NT2/D1 (cell line): ENCODE measurements at regions not wholly inside any gene's neighbourhood (a gene's known extent, or its start where the extent isn't known, plus 50 kb on each side); places are given as distances from the start of the nearest gene placed in this dataset.

Source experiments
- DNase-seq: peaks from one replicate; pipeline ENCODE4 v3.0.0-alpha.2; 2011; ENCODE audit warnings: low read depth, low spot score
- H3K27me3 ChIP-seq: 2 replicates; pipeline ENCODE4 v1.6.0; 2011; ENCODE audit warnings: mild to moderate bottlenecking; ENCODE audit not compliant: insufficient read length, insufficient read depth
- H3K36me3 ChIP-seq: 2 replicates; pipeline ENCODE4 v1.6.1; 2011; ENCODE audit warnings: mild to moderate bottlenecking, low read length, mixed read lengths; ENCODE audit not compliant: insufficient read depth, insufficient read length
- H3K4me1 ChIP-seq: 2 replicates; pipeline ENCODE4 v1.5.1; 2011; ENCODE audit not compliant: insufficient read depth, insufficient read length
- H3K4me3 ChIP-seq: 2 replicates; pipeline ENCODE4 v1.5.1; 2011; ENCODE audit warnings: low read depth; ENCODE audit not compliant: insufficient read length
- H3K9ac ChIP-seq: 2 replicates; pipeline ENCODE4 v1.6.0; 2011; ENCODE audit warnings: low read depth; ENCODE audit not compliant: insufficient read length
- H3K9me3 ChIP-seq: 2 replicates; pipeline ENCODE4 v1.5.1; 2011; ENCODE audit warnings: mild to moderate bottlenecking, low read length; ENCODE audit not compliant: insufficient read depth
- SUZ12 ChIP-seq: IDR thresholded peaks from 2 replicates; pipeline ENCODE4 v1.6.1; 2011; ENCODE audit not compliant: insufficient read length, insufficient read depth; ENCODE audit errors: extremely low read depth
- YY1 ChIP-seq: IDR thresholded peaks from 2 replicates; pipeline ENCODE4 v1.6.1; 2011; ENCODE audit not compliant: insufficient read length, insufficient read depth
- ZNF274 ChIP-seq: IDR thresholded peaks from 2 replicates; pipeline ENCODE4 v1.6.1; 2011; ENCODE audit warnings: mild to moderate bottlenecking, low read depth, low read length

- Histone ChIP-seq H3K27me3 (no peaks in the 10 kb centered on the region), H3K9ac (no peak overlapping the region), H3K36me3 (no peaks in the 10 kb centered on the region), H3K4me3 (no peak overlapping the region), H3K4me1 (no peaks in the 10 kb centered on the region), H3K9me3 (peaks cover 8% of the 10 kb centered on the region; the same call in 1 of the 2 replicates)
- no peak for TF ChIP-seq ZNF274
- TF ChIP-seq SUZ12 = no peak
- no peak for TF ChIP-seq YY1
- DNase-seq = no peak
Measured at GRCh38 chr1:192737306-192737705, 71.5 kb upstream of the RGS2 start.

- no peak for DNase-seq
- Histone ChIP-seq H3K4me3 (no peak overlapping the region), H3K27me3 (no peaks in the 10 kb centered on the region), H3K9ac (no peak overlapping the region), H3K36me3 (no peaks in the 10 kb centered on the region), H3K4me1 (no peaks in the 10 kb centered on the region), H3K9me3 (peaks cover 8% of the 10 kb centered on the region; the same call in 1 of the 2 replicates)
- TF ChIP-seq SUZ12 (no peak), ZNF274 (no peak), YY1 (no peak)
Measured at GRCh38 chr1:192739476-192740184, 69.2 kb upstream of the RGS2 start.

- DNase-seq = no peak
- Histone ChIP-seq H3K4me1 (no peaks in the 10 kb centered on the region), H3K36me3 (no peaks in the 10 kb centered on the region), H3K9ac (no peak overlapping the region), H3K27me3 (no peaks in the 10 kb centered on the region), H3K9me3 (peaks cover 8% of the 10 kb centered on the region; the same call in 1 of the 2 replicates), H3K4me3 (no peak overlapping the region)
- TF ChIP-seq ZNF274 (no peak), SUZ12 (no peak), YY1 (no peak)
Measured at GRCh38 chr1:192740214-192740613, 68.6 kb upstream of the RGS2 start.

GRCh38 chr1:192741095-192741494, 67.7 kb upstream of the RGS2 start:
- no peaks in the 10 kb centered on the region for H3K4me1 ChIP-seq
- H3K9me3 ChIP-seq = peaks cover 8% of the 10 kb centered on the region; the same call in 1 of the 2 replicates
- H3K9ac ChIP-seq = no peak overlapping the region
- no peaks in the 10 kb centered on the region for H3K36me3 ChIP-seq
- no peaks in the 10 kb centered on the region for H3K27me3 ChIP-seq
- no peak for DNase-seq
- H3K4me3 ChIP-seq = no peak overlapping the region
- TF ChIP-seq YY1 (no peak), ZNF274 (no peak), SUZ12 (no peak)

GRCh38 chr1:192747301-192747700, 61.5 kb upstream of the RGS2 start:
- no peak for DNase-seq
- H3K9ac ChIP-seq = no peak overlapping the region
- no peak overlapping the region for H3K4me3 ChIP-seq
- no peaks in the 10 kb centered on the region for H3K27me3 ChIP-seq
- H3K36me3 ChIP-seq = no peaks in the 10 kb centered on the region
- peaks cover 10% of the 10 kb centered on the region; the same call in 1 of the 2 replicates for H3K9me3 ChIP-seq
- H3K4me1 ChIP-seq = no peaks in the 10 kb centered on the region
- TF ChIP-seq SUZ12 = no peak
- no peak for TF ChIP-seq ZNF274
- no peak for TF ChIP-seq YY1

GRCh38 chr1:192747943-192748342, 60.9 kb upstream of the RGS2 start:
- Histone ChIP-seq H3K4me1 (no peaks in the 10 kb centered on the region), H3K9me3 (peaks cover 10% of the 10 kb centered on the region; the same call in 1 of the 2 replicates), H3K4me3 (no peak overlapping the region), H3K9ac (no peak overlapping the region), H3K27me3 (no peaks in the 10 kb centered on the region), H3K36me3 (no peaks in the 10 kb centered on the region)
- TF ChIP-seq SUZ12 (no peak), ZNF274 (no peak), YY1 (no peak)
- no peak for DNase-seq

GRCh38 chr1:192749349-192749748, 59.5 kb upstream of the RGS2 start:
- Histone ChIP-seq H3K4me3 (no peak overlapping the region), H3K27me3 (no peaks in the 10 kb centered on the region), H3K9ac (no peak overlapping the region), H3K4me1 (no peaks in the 10 kb centered on the region), H3K9me3 (peaks cover 10% of the 10 kb centered on the region; the same call in 1 of the 2 replicates), H3K36me3 (no peaks in the 10 kb centered on the region)
- peak; percentile 1 for DNase-seq
- TF ChIP-seq SUZ12 (no peak), ZNF274 (no peak), YY1 (no peak)
